HL-60 (cell line): ENCODE measurements at regions not wholly inside any gene's neighbourhood (a gene's known extent, or its start where the extent isn't known, plus 50 kb on each side); places are given as distances from the start of the nearest gene placed in this dataset.

Experiments used
- CTCF ChIP-seq: IDR thresholded peaks from one replicate; pipeline ENCODE4 v1.5.1; 2011; ENCODE audit warnings: low read length, control low read depth, inconsistent platforms; ENCODE audit not compliant: insufficient read depth
- GABPA ChIP-seq: IDR thresholded peaks from 2 replicates; pipeline ENCODE4 v1.6.1; 2012; ENCODE audit warnings: low read depth
- POLR2AphosphoS5 ChIP-seq: IDR thresholded peaks from 2 replicates; pipeline ENCODE4 v1.6.1; 2012; ENCODE audit warnings: low read depth
- SPI1 ChIP-seq: IDR thresholded peaks from 2 replicates; pipeline ENCODE4 v1.6.1; 2012; ENCODE audit warnings: low read depth, mild to moderate bottlenecking, borderline replicate concordance

- no peak for TF ChIP-seq SPI1
- TF ChIP-seq GABPA: no peak
- TF ChIP-seq CTCF: no peak
- no peak for TF ChIP-seq POLR2AphosphoS5
These were observed 247.1 kb downstream of the CRPPA start for GRCh38 chr7:16174253-16174652.
